Karpas-422 (cell line): ENCODE measurements at regions not wholly inside any gene's neighbourhood (a gene's known extent, or its start where the extent isn't known, plus 50 kb on each side); places are given as distances from the start of the nearest gene placed in this dataset.

Experiments
- DNase-seq: peaks from one replicate; pipeline ENCODE4 v3.0.0-alpha.2; 2015
- H2AFZ ChIP-seq: fragments of 200-600 bp; sonication (generic); 2 replicates; pipeline ENCODE4 v1.6.1; 2014; ENCODE audit warnings: antibody characterized with exemption, low read length, mixed read lengths
- H3K27ac ChIP-seq: fragments of 200-600 bp; sonication (generic); 2 replicates; pipeline ENCODE4 v1.5.1; 2014; ENCODE audit warnings: mild to moderate bottlenecking, low read length, moderate library complexity
- H3K27me3 ChIP-seq: fragments of 200-600 bp; sonication (generic); 2 replicates; pipeline ENCODE4 v1.6.1; 2014; ENCODE audit warnings: low read length, mixed read lengths
- H3K36me3 ChIP-seq: fragments of 200-600 bp; sonication (generic); 2 replicates; pipeline ENCODE4 v1.6.1; 2014; ENCODE audit warnings: low read length, mixed read lengths; ENCODE audit not compliant: insufficient read depth
- H3K4me1 ChIP-seq: fragments of 200-600 bp; sonication (generic); 2 replicates; pipeline ENCODE4 v1.6.1; 2014; ENCODE audit warnings: mild to moderate bottlenecking, low read length, mixed read lengths
- H3K4me2 ChIP-seq: fragments of 200-600 bp; sonication (generic); 2 replicates; pipeline ENCODE4 v1.6.1; 2014; ENCODE audit warnings: low read length, low read depth, mild to moderate bottlenecking; ENCODE audit not compliant: poor library complexity, severe bottlenecking
- H3K4me3 ChIP-seq: fragments of 200-600 bp; sonication (generic); 2 replicates; pipeline ENCODE4 v1.5.1; 2014; ENCODE audit warnings: mild to moderate bottlenecking, antibody characterized with exemption, low read length, mixed read lengths
- H3K79me2 ChIP-seq: fragments of 200-600 bp; sonication (generic); 2 replicates; pipeline ENCODE4 v1.6.1; 2014; ENCODE audit warnings: mild to moderate bottlenecking, low read length, mixed read lengths
- H3K9ac ChIP-seq: fragments of 200-600 bp; sonication (generic); 2 replicates; pipeline ENCODE4 v1.6.0; 2014; ENCODE audit warnings: low read length
- H3K9me2 ChIP-seq: fragments of 200-600 bp; sonication (generic), shearing (Covaris generic); replicated peaks from 2 replicates; pipeline ENCODE4 v1.6.0; 2014; ENCODE audit warnings: mild to moderate bottlenecking, low read length, moderate library complexity; ENCODE audit not compliant: insufficient read depth
- H3K9me3 ChIP-seq: fragments of 300-700, 200-600 bp; sonication (generic); 2 replicates; pipeline ENCODE4 v1.6.1; 2014; ENCODE audit warnings: low read length, mixed read lengths
- H4K20me1 ChIP-seq: fragments of 200-600 bp; sonication (generic); 2 replicates; pipeline ENCODE4 v1.6.1; 2014; ENCODE audit warnings: mild to moderate bottlenecking, antibody characterized with exemption, low read length, low read depth; ENCODE audit not compliant: insufficient read depth

DNA sequence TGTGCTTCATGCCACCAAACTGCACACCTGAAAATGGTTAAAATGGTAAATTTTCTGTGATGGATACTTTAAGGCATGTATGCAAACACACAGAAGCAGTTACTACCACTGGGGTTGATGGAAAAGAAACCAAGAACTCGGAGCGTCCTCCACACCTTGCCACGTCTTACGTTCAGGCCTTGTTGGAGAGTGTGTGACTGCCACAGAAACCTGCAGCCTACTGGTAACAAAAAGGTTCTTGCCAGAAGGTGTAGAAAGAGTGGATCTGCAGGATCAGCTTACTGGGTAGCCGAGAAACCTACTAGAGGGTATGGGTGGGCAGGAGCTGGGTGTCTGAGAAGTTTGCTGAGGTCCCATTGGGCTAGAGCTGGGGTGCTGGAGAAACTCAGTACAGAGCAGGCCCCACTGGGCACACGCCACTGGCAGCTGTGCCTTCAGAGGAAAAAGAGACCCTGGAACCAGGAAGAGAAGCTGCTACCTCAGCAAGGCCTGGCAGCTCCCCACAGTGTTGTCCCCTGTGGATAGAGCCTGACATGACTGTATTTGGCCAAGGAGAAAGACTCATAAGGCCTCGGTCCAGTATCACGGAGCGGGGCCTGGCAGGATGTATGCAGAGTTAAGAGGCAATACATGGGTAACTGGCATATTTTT, 204.6 kb downstream of the SEC14L1 start:
- no peak overlapping the region for H3K9ac ChIP-seq
- no peaks in the 10 kb centered on the region for H3K4me1 ChIP-seq
- H3K9me2 ChIP-seq, result no peaks in the 10 kb centered on the region
- no peak overlapping the region for H3K27ac ChIP-seq
- H2AFZ ChIP-seq, result no peak overlapping the region
- H3K36me3 ChIP-seq, result no peaks in the 10 kb centered on the region
- no peaks in the 10 kb centered on the region for H4K20me1 ChIP-seq
- no peak for DNase-seq
- H3K27me3 ChIP-seq, result no peaks in the 10 kb centered on the region
- no peak overlapping the region for H3K4me2 ChIP-seq
- H3K9me3 ChIP-seq, result no peaks in the 10 kb centered on the region
- no peak overlapping the region for H3K4me3 ChIP-seq
- no peaks in the 10 kb centered on the region for H3K79me2 ChIP-seq

GRCh38 chr17:77346765-77347164, 206.0 kb downstream of the SEC14L1 start:
- Histone ChIP-seq H3K27ac (no peak overlapping the region), H3K79me2 (no peaks in the 10 kb centered on the region), H3K9me3 (no peaks in the 10 kb centered on the region), H3K27me3 (no peaks in the 10 kb centered on the region), H3K36me3 (no peaks in the 10 kb centered on the region), H3K4me2 (no peak overlapping the region), H2AFZ (no peak overlapping the region), H3K4me1 (no peaks in the 10 kb centered on the region), H3K9ac (no peak overlapping the region), H3K9me2 (no peaks in the 10 kb centered on the region), H4K20me1 (no peaks in the 10 kb centered on the region), H3K4me3 (no peak overlapping the region)
- no peak for DNase-seq

DNA sequence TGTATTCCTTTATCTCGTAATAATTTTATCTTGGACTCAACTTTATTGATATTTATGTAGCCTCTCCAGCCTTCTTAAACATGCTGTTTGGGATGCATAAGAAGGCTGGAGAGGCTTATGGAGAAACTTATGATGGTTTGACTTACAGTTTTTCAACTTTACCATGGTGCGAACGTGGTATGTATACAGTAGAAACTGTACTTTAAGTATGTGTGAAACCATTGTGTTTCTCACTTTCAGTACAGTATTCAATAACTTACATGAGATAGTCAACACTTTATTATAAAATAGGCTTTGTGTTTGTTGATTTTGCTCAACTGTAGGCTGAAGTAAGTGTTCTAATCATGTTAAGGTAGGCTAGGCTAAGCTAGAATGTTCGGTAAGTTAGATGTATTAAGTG, 206.8 kb downstream of the SEC14L1 start:
- Histone ChIP-seq H3K4me2 (no peak overlapping the region), H3K9ac (no peak overlapping the region), H3K36me3 (no peaks in the 10 kb centered on the region), H3K9me3 (no peaks in the 10 kb centered on the region), H3K4me3 (no peak overlapping the region), H3K4me1 (no peaks in the 10 kb centered on the region), H2AFZ (no peak overlapping the region), H3K27me3 (no peaks in the 10 kb centered on the region), H4K20me1 (no peaks in the 10 kb centered on the region), H3K27ac (no peak overlapping the region), H3K9me2 (no peaks in the 10 kb centered on the region), H3K79me2 (no peaks in the 10 kb centered on the region)
- no peak for DNase-seq

GRCh38 chr17:77349976-77350830, 209.4 kb downstream of the SEC14L1 start:
- H3K9me3 ChIP-seq, result no peaks in the 10 kb centered on the region
- H3K9me2 ChIP-seq, result no peaks in the 10 kb centered on the region
- H3K27me3 ChIP-seq, result no peaks in the 10 kb centered on the region
- H2AFZ ChIP-seq, result no peak overlapping the region
- H3K4me2 ChIP-seq, result no peak overlapping the region
- H4K20me1 ChIP-seq, result no peaks in the 10 kb centered on the region
- no peak overlapping the region for H3K9ac ChIP-seq
- H3K4me3 ChIP-seq, result no peak overlapping the region
- no peaks in the 10 kb centered on the region for H3K4me1 ChIP-seq
- DNase-seq, result no peak
- H3K27ac ChIP-seq, result no peak overlapping the region
- no peaks in the 10 kb centered on the region for H3K36me3 ChIP-seq
- H3K79me2 ChIP-seq, result no peaks in the 10 kb centered on the region

- no peaks in the 10 kb centered on the region for H3K9me3 ChIP-seq
- H3K27me3 ChIP-seq, result no peaks in the 10 kb centered on the region
- H3K9me2 ChIP-seq, result no peaks in the 10 kb centered on the region
- no peak overlapping the region for H3K27ac ChIP-seq
- H3K4me1 ChIP-seq, result no peaks in the 10 kb centered on the region
- H3K9ac ChIP-seq, result no peak overlapping the region
- no peaks in the 10 kb centered on the region for H4K20me1 ChIP-seq
- H3K4me3 ChIP-seq, result no peak overlapping the region
- H3K36me3 ChIP-seq, result no peaks in the 10 kb centered on the region
- H3K79me2 ChIP-seq, result no peaks in the 10 kb centered on the region
- DNase-seq, result no peak
- no peak overlapping the region for H3K4me2 ChIP-seq
- H2AFZ ChIP-seq, result no peak overlapping the region
Observed at GRCh38 chr17:77352441-77352840, 211.7 kb downstream of the SEC14L1 start.

DNA sequence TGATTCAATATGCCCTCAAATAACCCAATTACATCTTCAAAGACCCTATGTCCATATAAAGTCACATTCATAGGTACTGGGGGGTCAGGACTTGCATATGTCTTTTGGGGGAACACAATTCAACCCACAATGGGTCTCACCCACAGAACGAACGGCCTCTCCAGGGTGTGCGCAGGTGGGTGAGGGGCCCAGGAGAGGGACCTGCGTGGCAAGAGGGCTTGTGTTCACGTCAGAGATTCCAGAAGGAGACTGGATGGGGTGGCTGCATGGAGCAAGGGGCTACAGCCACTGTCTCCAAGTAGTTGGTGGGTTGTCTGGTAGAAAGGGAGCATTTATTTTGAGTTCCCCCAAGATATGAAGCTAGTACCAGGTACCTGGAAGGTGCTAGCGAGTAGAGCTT, 212.2 kb downstream of the SEC14L1 start:
- Histone ChIP-seq H3K4me1 (no peaks in the 10 kb centered on the region), H3K4me3 (no peak overlapping the region), H4K20me1 (no peaks in the 10 kb centered on the region), H3K4me2 (no peak overlapping the region), H2AFZ (no peak overlapping the region), H3K9me3 (no peaks in the 10 kb centered on the region), H3K79me2 (no peaks in the 10 kb centered on the region), H3K27ac (no peak overlapping the region), H3K9ac (no peak overlapping the region), H3K27me3 (no peaks in the 10 kb centered on the region), H3K36me3 (no peaks in the 10 kb centered on the region), H3K9me2 (no peaks in the 10 kb centered on the region)
- DNase-seq, result no peak

DNA sequence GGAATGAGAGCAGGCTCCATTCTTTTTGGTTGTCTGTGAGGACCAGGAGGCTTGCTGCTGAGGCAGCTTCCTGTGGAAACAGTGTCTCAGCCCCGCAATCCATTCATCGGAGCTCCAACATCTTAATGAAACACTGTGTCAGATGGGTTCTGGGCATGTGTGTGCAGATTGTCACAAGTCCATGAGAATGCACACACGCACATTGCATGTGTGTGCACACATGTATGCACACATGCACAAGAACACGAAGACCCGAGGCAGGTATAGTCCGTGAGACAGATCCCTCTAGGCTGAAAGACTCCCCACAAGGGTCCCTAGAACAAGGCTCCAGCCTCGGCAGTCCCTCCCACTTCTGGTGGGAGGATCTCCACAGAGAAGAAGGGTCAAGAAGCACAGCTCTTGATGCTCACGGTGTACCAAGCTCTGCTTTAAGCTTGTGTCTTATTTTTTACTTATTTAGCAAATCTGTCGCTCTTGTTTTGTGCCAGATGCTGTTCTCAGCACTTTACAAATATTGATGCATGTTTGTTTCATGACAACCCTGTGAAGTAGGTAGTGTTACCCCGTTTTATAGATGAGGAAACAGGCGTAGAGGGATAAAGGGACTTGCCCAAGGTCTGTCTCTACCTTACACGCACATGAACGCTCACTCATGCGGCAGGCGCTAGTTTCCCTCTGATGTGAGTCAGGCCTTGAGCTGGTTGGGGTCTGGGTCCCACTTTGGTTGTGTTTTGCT, 213.1 kb downstream of the SEC14L1 start:
- H3K79me2 ChIP-seq, result no peaks in the 10 kb centered on the region
- no peaks in the 10 kb centered on the region for H3K36me3 ChIP-seq
- H4K20me1 ChIP-seq, result no peaks in the 10 kb centered on the region
- no peak overlapping the region for H3K4me2 ChIP-seq
- H3K27me3 ChIP-seq, result no peaks in the 10 kb centered on the region
- H2AFZ ChIP-seq, result no peak overlapping the region
- no peaks in the 10 kb centered on the region for H3K4me1 ChIP-seq
- DNase-seq, result no peak
- H3K9me2 ChIP-seq, result no peaks in the 10 kb centered on the region
- no peak overlapping the region for H3K27ac ChIP-seq
- H3K9me3 ChIP-seq, result no peaks in the 10 kb centered on the region
- H3K9ac ChIP-seq, result no peak overlapping the region
- no peak overlapping the region for H3K4me3 ChIP-seq

GRCh38 chr17:77354420-77354669, 213.6 kb downstream of the SEC14L1 start:
- Histone ChIP-seq H3K9me3 (no peaks in the 10 kb centered on the region), H3K4me3 (no peak overlapping the region), H4K20me1 (no peaks in the 10 kb centered on the region), H2AFZ (no peak overlapping the region), H3K79me2 (no peaks in the 10 kb centered on the region), H3K9me2 (no peaks in the 10 kb centered on the region), H3K27me3 (no peaks in the 10 kb centered on the region), H3K36me3 (no peaks in the 10 kb centered on the region), H3K4me1 (no peaks in the 10 kb centered on the region), H3K9ac (no peak overlapping the region), H3K27ac (no peak overlapping the region), H3K4me2 (no peak overlapping the region)
- DNase-seq, result no peak
